ENCODE measurements at regions not wholly inside any gene's neighbourhood (a gene's known extent, or its start where the extent isn't known, plus 50 kb on each side); places are given as distances from the start of the nearest gene placed in this dataset.

DNA sequence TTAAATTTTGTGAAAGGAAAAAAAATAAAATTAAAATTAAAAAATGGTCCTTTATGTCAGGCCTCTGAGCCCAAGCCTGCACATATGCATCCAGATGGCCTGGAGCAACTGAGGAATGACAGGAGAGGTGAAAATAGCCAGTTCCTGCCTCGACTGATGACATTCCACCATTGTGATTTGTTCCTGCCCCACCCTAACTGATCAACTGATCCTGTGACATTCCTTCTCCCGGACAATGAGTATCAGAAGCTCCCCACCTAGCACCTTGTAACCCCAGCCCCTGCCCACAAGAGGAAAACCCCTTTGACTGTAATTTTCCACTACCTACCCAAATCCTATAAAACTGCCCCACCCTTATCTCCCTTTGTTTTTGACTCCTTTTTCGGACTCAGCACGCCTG is 972.2 kb upstream of the GHITM start:
- H3K4me1 ChIP-seq (ENCODE audit: control insufficient read depth in 1 of 2, insufficient read depth in 2 of 2, low read length in 2 of 2) = no peaks in the 10 kb centered on the region
- H3K4me3 ChIP-seq (replicated peaks in 1 of 2; ENCODE audit: low read depth in 1 of 2, low read length in 2 of 2) = no peak overlapping the region
- ChIA-PET CTCF (no interaction called here), POLR2A (no interaction called here), RAD21 (ENCODE audit: low non-redundant PET in 1 of 2, low total read pairs in 2 of 2, uncharacterized antibody in 2 of 2, unreplicated experiment in 2 of 2) (no interaction called here)
- no TSS peak for BruUV-seq (replicated peaks)
- ATAC-seq (no peak), DNase-seq (ENCODE audit: low read depth, low spot score) (no peak)
- no peaks in the 10 kb centered on the region for H3K9me2 ChIP-seq (ENCODE audit: insufficient read depth)
- no peak overlapping the region for H3K27ac ChIP-seq (ENCODE audit: low read depth, low read length)
- intact Hi-C loops (cut with micrococcal nuclease) = no loop called here
- H3K4me2 ChIP-seq (ENCODE audit: low read length) = no peak overlapping the region
- no peaks in the 10 kb centered on the region for H4K20me1 ChIP-seq (ENCODE audit: insufficient read depth)
- no peak overlapping the region for H2AFZ ChIP-seq (ENCODE audit: low read depth, low read length, poor library complexity, severe bottlenecking)
- no peak overlapping the region for H3K9ac ChIP-seq (ENCODE audit: low read length)
- H3K27me3 ChIP-seq (ENCODE audit: insufficient read depth, low read length) = no peaks in the 10 kb centered on the region
- H3K9me3 ChIP-seq (ENCODE audit: control insufficient read depth in 1 of 2, insufficient read depth in 1 of 2, low read depth in 1 of 2, low read length in 2 of 2) = peaks cover 12% of the 10 kb centered on the region in 2 experiments; a peak in 2 of 4 replicates
- TF ChIP-seq FOSL1 (IDR thresholded peaks at IDR 0.05; ENCODE audit: low read depth) (no peak), EZH2phosphoT487 (IDR thresholded peaks at IDR 0.05; ENCODE audit: borderline replicate concordance) (no peak), POLR2AphosphoS5 (IDR thresholded peaks at IDR 0.05; ENCODE audit: low read depth, low read length) (no peak), ZNF274 (IDR thresholded peaks at IDR 0.05; ENCODE audit: low read depth, low read length) (no peak), ZFX (IDR thresholded peaks at IDR 0.05) (no peak), SP1 (IDR thresholded peaks at IDR 0.05; ENCODE audit: low read depth) (no peak), JUND (IDR thresholded peaks at IDR 0.05) (no peak), TCF7L2 (IDR thresholded peaks at IDR 0.05; ENCODE audit: borderline replicate concordance, extremely low read depth, insufficient read depth, insufficient read length) (no peak), CEBPB (IDR thresholded peaks at IDR 0.05; ENCODE audit: low read depth) (no peak), EZH2 (IDR thresholded peaks at IDR 0.05) (no peak), POLR2A (IDR thresholded peaks at IDR 0.05; ENCODE audit: borderline replicate concordance, extremely low read depth, insufficient read depth, insufficient read length) (no peak), ELF1 (IDR thresholded peaks at IDR 0.05; ENCODE audit: borderline replicate concordance, low read depth) (no peak), EGR1 (IDR thresholded peaks at IDR 0.05; ENCODE audit: low read depth) (no peak), SRF (IDR thresholded peaks at IDR 0.05; ENCODE audit: low read depth) (no peak), CBX3 (IDR thresholded peaks at IDR 0.05; ENCODE audit: low read depth) (no peak)
- TF ChIP-seq, protein P1, sequence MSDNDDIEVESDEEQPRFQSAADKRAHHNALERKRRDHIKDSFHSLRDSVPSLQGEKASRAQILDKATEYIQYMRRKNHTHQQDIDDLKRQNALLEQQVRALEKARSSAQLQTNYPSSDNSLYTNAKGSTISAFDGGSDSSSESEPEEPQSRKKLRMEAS (IDR thresholded peaks at IDR 0.05) = no peak
- TF ChIP-seq, protein P2, sequence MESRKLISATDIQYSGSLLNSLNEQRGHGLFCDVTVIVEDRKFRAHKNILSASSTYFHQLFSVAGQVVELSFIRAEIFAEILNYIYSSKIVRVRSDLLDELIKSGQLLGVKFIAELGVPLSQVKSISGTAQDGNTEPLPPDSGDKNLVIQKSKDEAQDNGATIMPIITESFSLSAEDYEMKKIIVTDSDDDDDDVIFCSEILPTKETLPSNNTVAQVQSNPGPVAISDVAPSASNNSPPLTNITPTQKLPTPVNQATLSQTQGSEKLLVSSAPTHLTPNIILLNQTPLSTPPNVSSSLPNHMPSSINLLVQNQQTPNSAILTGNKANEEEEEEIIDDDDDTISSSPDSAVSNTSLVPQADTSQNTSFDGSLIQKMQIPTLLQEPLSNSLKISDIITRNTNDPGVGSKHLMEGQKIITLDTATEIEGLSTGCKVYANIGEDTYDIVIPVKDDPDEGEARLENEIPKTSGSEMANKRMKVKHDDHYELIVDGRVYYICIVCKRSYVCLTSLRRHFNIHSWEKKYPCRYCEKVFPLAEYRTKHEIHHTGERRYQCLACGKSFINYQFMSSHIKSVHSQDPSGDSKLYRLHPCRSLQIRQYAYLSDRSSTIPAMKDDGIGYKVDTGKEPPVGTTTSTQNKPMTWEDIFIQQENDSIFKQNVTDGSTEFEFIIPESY (IDR thresholded peaks at IDR 0.05; ENCODE audit: extremely low read depth, insufficient replicate concordance, low read length) = no peak
- TF ChIP-seq, protein P3, sequence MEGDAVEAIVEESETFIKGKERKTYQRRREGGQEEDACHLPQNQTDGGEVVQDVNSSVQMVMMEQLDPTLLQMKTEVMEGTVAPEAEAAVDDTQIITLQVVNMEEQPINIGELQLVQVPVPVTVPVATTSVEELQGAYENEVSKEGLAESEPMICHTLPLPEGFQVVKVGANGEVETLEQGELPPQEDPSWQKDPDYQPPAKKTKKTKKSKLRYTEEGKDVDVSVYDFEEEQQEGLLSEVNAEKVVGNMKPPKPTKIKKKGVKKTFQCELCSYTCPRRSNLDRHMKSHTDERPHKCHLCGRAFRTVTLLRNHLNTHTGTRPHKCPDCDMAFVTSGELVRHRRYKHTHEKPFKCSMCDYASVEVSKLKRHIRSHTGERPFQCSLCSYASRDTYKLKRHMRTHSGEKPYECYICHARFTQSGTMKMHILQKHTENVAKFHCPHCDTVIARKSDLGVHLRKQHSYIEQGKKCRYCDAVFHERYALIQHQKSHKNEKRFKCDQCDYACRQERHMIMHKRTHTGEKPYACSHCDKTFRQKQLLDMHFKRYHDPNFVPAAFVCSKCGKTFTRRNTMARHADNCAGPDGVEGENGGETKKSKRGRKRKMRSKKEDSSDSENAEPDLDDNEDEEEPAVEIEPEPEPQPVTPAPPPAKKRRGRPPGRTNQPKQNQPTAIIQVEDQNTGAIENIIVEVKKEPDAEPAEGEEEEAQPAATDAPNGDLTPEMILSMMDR (IDR thresholded peaks at IDR 0.05 in 2 of 3, conservative IDR thresholded peaks at IDR 0.05 in 1 of 3; ENCODE audit: borderline replicate concordance in 1 of 3, insufficient read depth in 1 of 3, low read depth in 2 of 3, low read length in 2 of 3) = no peak
- TF ChIP-seq, protein P4, sequence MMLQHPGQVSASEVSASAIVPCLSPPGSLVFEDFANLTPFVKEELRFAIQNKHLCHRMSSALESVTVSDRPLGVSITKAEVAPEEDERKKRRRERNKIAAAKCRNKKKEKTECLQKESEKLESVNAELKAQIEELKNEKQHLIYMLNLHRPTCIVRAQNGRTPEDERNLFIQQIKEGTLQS (IDR thresholded peaks at IDR 0.05) = no peak
- no peaks in the 10 kb centered on the region for H3K36me3 ChIP-seq (ENCODE audit: control insufficient read depth in 1 of 2, insufficient read depth in 2 of 2, low read length in 2 of 2)
- H3K79me2 ChIP-seq (ENCODE audit: insufficient read depth, low read length) = no peaks in the 10 kb centered on the region

Measured in HCT116 (cell line).